ENCODE measurements at regions not wholly inside any gene's neighbourhood (a gene's known extent, or its start where the extent isn't known, plus 50 kb on each side); places are given as distances from the start of the nearest gene placed in this dataset.

- no peak overlapping the region for H3K27ac Mint-ChIP-seq (ENCODE audit: unreplicated experiment)
- no peaks in the 10 kb centered on the region for H3K36me3 ChIP-seq (ENCODE audit: insufficient read depth, low read length)
- H3K4me3 Mint-ChIP-seq (ENCODE audit: unreplicated experiment) = no peak overlapping the region
- peaks cover 28% of the 10 kb centered on the region for H3K27me3 Mint-ChIP-seq (ENCODE audit: low read depth, unreplicated experiment)
- DNase-seq (ENCODE audit: low read depth) (no peak), FAIRE-seq (no peak)
- no peaks in the 10 kb centered on the region for H3K27me3 ChIP-seq (ENCODE audit: insufficient read depth, low read length)
- H3K27ac ChIP-seq (ENCODE audit: low read depth, low read length) = no peak overlapping the region
- no peaks in the 10 kb centered on the region for H4K20me1 ChIP-seq (ENCODE audit: insufficient read depth, low read length)
- H3K9me3 Mint-ChIP-seq (ENCODE audit: unreplicated experiment) = no peaks in the 10 kb centered on the region
- H3K4me3 ChIP-seq (ENCODE audit: insufficient read depth, low read depth, low read length) = no peak overlapping the region
- H3K4me2 ChIP-seq (ENCODE audit: low read length) = no peak overlapping the region
- H3K4me1 Mint-ChIP-seq (ENCODE audit: low read depth, unreplicated experiment) = no peaks in the 10 kb centered on the region
- no peak overlapping the region for H3K9ac ChIP-seq (ENCODE audit: low read length)
- H3K4me1 ChIP-seq (ENCODE audit: insufficient read depth, low read length) = no peaks in the 10 kb centered on the region
- no peaks in the 10 kb centered on the region for H3K79me2 ChIP-seq (ENCODE audit: insufficient read depth, low read length)
- H2AFZ ChIP-seq (ENCODE audit: low read depth, low read length) = no peak overlapping the region
- H3K9me3 ChIP-seq (ENCODE audit: insufficient read depth, low read depth, low read length) = no peaks in the 10 kb centered on the region
- H3K36me3 Mint-ChIP-seq (ENCODE audit: low read depth, unreplicated experiment) = no peaks in the 10 kb centered on the region
- TF ChIP-seq CTCF (IDR thresholded peaks at IDR 0.05; ENCODE audit: insufficient read depth, low read depth, low read length) (no peak), EZH2 (IDR thresholded peaks at IDR 0.05; ENCODE audit: insufficient read depth, low read length) (no peak)
Observed at GRCh38 chr5:1967736-1968135, 85.0 kb upstream of the IRX4 start.

- Histone ChIP-seq H3K27me3 (ENCODE audit: insufficient read depth, low read length) (no peaks in the 10 kb centered on the region), H3K9me3 (ENCODE audit: insufficient read depth, low read depth, low read length) (no peaks in the 10 kb centered on the region), H3K9ac (ENCODE audit: low read length) (no peak overlapping the region), H3K79me2 (ENCODE audit: insufficient read depth, low read length) (no peaks in the 10 kb centered on the region), H2AFZ (ENCODE audit: low read depth, low read length) (no peak overlapping the region), H4K20me1 (ENCODE audit: insufficient read depth, low read length) (no peaks in the 10 kb centered on the region), H3K4me1 (ENCODE audit: insufficient read depth, low read length) (no peaks in the 10 kb centered on the region), H3K27ac (ENCODE audit: low read depth, low read length) (no peak overlapping the region), H3K4me2 (ENCODE audit: low read length) (no peak overlapping the region), H3K4me3 (ENCODE audit: insufficient read depth, low read depth, low read length) (no peak overlapping the region), H3K36me3 (ENCODE audit: insufficient read depth, low read length) (no peaks in the 10 kb centered on the region)
- no peak overlapping the region for H3K27ac Mint-ChIP-seq (ENCODE audit: unreplicated experiment)
- no peaks in the 10 kb centered on the region for H3K4me1 Mint-ChIP-seq (ENCODE audit: low read depth, unreplicated experiment)
- no peak overlapping the region for H3K4me3 Mint-ChIP-seq (ENCODE audit: unreplicated experiment)
- no peaks in the 10 kb centered on the region for H3K9me3 Mint-ChIP-seq (ENCODE audit: unreplicated experiment)
- no peaks in the 10 kb centered on the region for H3K36me3 Mint-ChIP-seq (ENCODE audit: low read depth, unreplicated experiment)
- no peak for DNase-seq (ENCODE audit: low read depth)
- peaks cover 29% of the 10 kb centered on the region for H3K27me3 Mint-ChIP-seq (ENCODE audit: low read depth, unreplicated experiment)
- no peak for TF ChIP-seq EZH2 (IDR thresholded peaks at IDR 0.05; ENCODE audit: insufficient read depth, low read length)
- no peak for TF ChIP-seq CTCF (IDR thresholded peaks at IDR 0.05; ENCODE audit: insufficient read depth, low read depth, low read length)
- no peak for FAIRE-seq
Observed at GRCh38 chr5:1966461-1966860, 83.7 kb upstream of the IRX4 start.

GRCh38 chr5:1965925-1966324, 83.2 kb upstream of the IRX4 start:
- Histone ChIP-seq H3K9me3 (ENCODE audit: insufficient read depth, low read depth, low read length) (peaks cover 2% of the 10 kb centered on the region), H3K4me2 (ENCODE audit: low read length) (no peak overlapping the region), H3K79me2 (ENCODE audit: insufficient read depth, low read length) (no peaks in the 10 kb centered on the region), H3K27me3 (ENCODE audit: insufficient read depth, low read length) (no peaks in the 10 kb centered on the region), H3K4me3 (ENCODE audit: insufficient read depth, low read depth, low read length) (no peak overlapping the region), H4K20me1 (ENCODE audit: insufficient read depth, low read length) (no peaks in the 10 kb centered on the region), H3K9ac (ENCODE audit: low read length) (no peak overlapping the region), H3K27ac (ENCODE audit: low read depth, low read length) (no peak overlapping the region), H2AFZ (ENCODE audit: low read depth, low read length) (no peak overlapping the region), H3K36me3 (ENCODE audit: insufficient read depth, low read length) (no peaks in the 10 kb centered on the region), H3K4me1 (ENCODE audit: insufficient read depth, low read length) (no peaks in the 10 kb centered on the region)
- FAIRE-seq (no peak), DNase-seq (ENCODE audit: low read depth) (no peak)
- Mint-ChIP-seq H3K4me1 (ENCODE audit: low read depth, unreplicated experiment) (no peaks in the 10 kb centered on the region), H3K36me3 (ENCODE audit: low read depth, unreplicated experiment) (no peaks in the 10 kb centered on the region), H3K4me3 (ENCODE audit: unreplicated experiment) (no peak overlapping the region), H3K9me3 (ENCODE audit: unreplicated experiment) (no peaks in the 10 kb centered on the region), H3K27me3 (ENCODE audit: low read depth, unreplicated experiment) (peaks cover 29% of the 10 kb centered on the region), H3K27ac (ENCODE audit: unreplicated experiment) (no peak overlapping the region)
- TF ChIP-seq CTCF (IDR thresholded peaks at IDR 0.05; ENCODE audit: insufficient read depth, low read depth, low read length) (no peak), EZH2 (IDR thresholded peaks at IDR 0.05; ENCODE audit: insufficient read depth, low read length) (no peak)

Data from astrocyte (in vitro differentiated cells and primary cell).